K562 (cell line): ENCODE measurements at regions not wholly inside any gene's neighbourhood (a gene's known extent, or its start where the extent isn't known, plus 50 kb on each side); places are given as distances from the start of the nearest gene placed in this dataset.

Source experiments
- ATAC-seq: fragments of 200-7000 bp; cut with Tn5 transposase; 3 replicates; pipeline ENCODE4 v1.9.1; 2020; ENCODE audit warnings: moderate library complexity
- BruUV-seq: library from RNA; stranded (reverse); fragments of 400-500 nt; replicated peaks from 2 replicates; lab custom pipeline; 2021; lab: Mats Ljungman, UMichigan
- CTCF ChIA-PET: fragments of 300-600 bp; formaldehyde crosslinking; extraction: SDS; loops from one replicate; lab custom pipeline; 2021; ENCODE audit warnings: low intra/inter-chr PET ratio; lab: Yijun Ruan, JAX
- POLR2A ChIA-PET: fragments of 300-600, 350-650 bp; sonication (Branson Sonifier 250); formaldehyde crosslinking; extraction: SDS; loops from one replicate; lab custom pipeline; 2021; ENCODE audit warnings: antibody characterized with exemption, inconsistent platforms; lab: Yijun Ruan, JAX
- DNase-seq, 4 experiments: peaks; one replicate each; pipeline versions ENCODE4 v3.0.0 to v3.0.0-alpha.2; 2011 to 2018; ENCODE audit warnings: low spot score in 3 of 4, mixed read lengths in 3 of 4; ENCODE audit errors: extremely low read depth in 1 of 4
- FAIRE-seq: peaks from 2 replicates; lab custom pipeline; 2011; peaks lifted over from hg19 to GRCh38; lab: Jason Lieb, UNC
- H2AFZ ChIP-seq: 2 replicates; pipeline ENCODE4 v1.6.0; 2011; ENCODE audit warnings: low read depth, low read length, control low read depth, inconsistent platforms
- H3K27ac ChIP-seq: fragments of 200-600 bp; 3 replicates; pipeline ENCODE4 v1.8.0; 2011; ENCODE audit warnings: low read depth, mild to moderate bottlenecking, control low read depth, inconsistent platforms, low read length, moderate library complexity, mixed read lengths; ENCODE audit errors: extremely low read depth
- H3K27me3 ChIP-seq, 2 experiments: fragments of 300-600 bp in 1 of 2; 2 replicates in 1 of 2; 3 replicates in 1 of 2; pipeline versions ENCODE4 v1.6.0 to v1.8.0; 2011; ENCODE audit warnings: inconsistent platforms in 2 of 2, low read length in 2 of 2, mild to moderate bottlenecking in 1 of 2, mixed read lengths in 1 of 2, moderate library complexity in 1 of 2; ENCODE audit not compliant: control insufficient read depth in 2 of 2, insufficient read depth in 2 of 2
- H3K36me3 ChIP-seq: fragments of 300-600 bp; 3 replicates; pipeline ENCODE4 v1.8.0; 2011; ENCODE audit warnings: mild to moderate bottlenecking, low read length, inconsistent platforms; ENCODE audit not compliant: control insufficient read depth, insufficient read depth
- H3K4me1 ChIP-seq, 2 experiments: fragments of 200-600 bp in 1 of 2; replicated peaks in 1 of 2; 2 replicates in 1 of 2; 3 replicates in 1 of 2; pipeline versions ENCODE4 v1.5.1 to v1.8.0; 2011; ENCODE audit warnings: inconsistent platforms in 2 of 2, low read length in 2 of 2, mild to moderate bottlenecking in 1 of 2, mixed read lengths in 1 of 2, moderate library complexity in 1 of 2; ENCODE audit not compliant: control insufficient read depth in 2 of 2, insufficient read depth in 2 of 2
- H3K4me2 ChIP-seq: 2 replicates; pipeline ENCODE4 v1.6.1; 2011; ENCODE audit warnings: low read length, control low read depth, inconsistent platforms, mixed read lengths; ENCODE audit not compliant: insufficient read depth
- H3K4me3 ChIP-seq: fragments of 200-600 bp; sonication (generic), shearing (Covaris generic); 2 replicates; pipeline ENCODE4 v1.5.1; 2016; ENCODE audit warnings: control low read depth, inconsistent platforms
- H3K79me2 ChIP-seq: fragments of 200-600 bp; 3 replicates; pipeline ENCODE4 v1.8.0; 2011; ENCODE audit warnings: low read length, inconsistent platforms; ENCODE audit not compliant: control insufficient read depth, insufficient read depth
- H3K9ac ChIP-seq, 2 experiments: 2 replicates each; pipeline versions ENCODE4 v1.6.0 to v1.6.1; 2011; ENCODE audit warnings: low read depth in 2 of 2, low read length in 2 of 2, control low read depth in 1 of 2, inconsistent platforms in 1 of 2, mild to moderate bottlenecking in 1 of 2, mixed read lengths in 1 of 2; ENCODE audit not compliant: insufficient read depth in 1 of 2
- H3K9me1 ChIP-seq: one replicate; pipeline ENCODE4 v1.6.0; 2011; ENCODE audit warnings: inconsistent platforms, mild to moderate bottlenecking, low read length, moderate library complexity; ENCODE audit not compliant: control insufficient read depth, insufficient read depth
- H3K9me3 ChIP-seq: replicated peaks from 2 replicates; pipeline ENCODE4 v1.5.1; 2011; ENCODE audit warnings: low read depth, low read length, inconsistent platforms; ENCODE audit not compliant: control insufficient read depth, insufficient read depth
- H4K20me1 ChIP-seq: replicated peaks from 2 replicates; pipeline ENCODE4 v1.6.1; 2011; ENCODE audit warnings: low read length, inconsistent platforms, mixed read lengths; ENCODE audit not compliant: control insufficient read depth, insufficient read depth
- RBM25 ChIP-seq: fragments of 200-400 bp; formaldehyde crosslinking; IDR thresholded peaks from 2 replicates; pipeline ENCODE4 v1.6.1; 2018; ENCODE audit warnings: low read length, low read depth, moderate library complexity; ENCODE audit not compliant: severe bottlenecking
- SMAD4 ChIP-seq: fragments of 250-450 bp; sonication (Bioruptor Pico); conservative IDR thresholded peaks from 2 replicates; pipeline ENCODE4 v1.8.0; 2021; ENCODE audit warnings: inconsistent platforms, mild to moderate bottlenecking, moderate library complexity
- SPI1 ChIP-seq: IDR thresholded peaks from 2 replicates; pipeline ENCODE4 v1.6.1; 2011; ENCODE audit warnings: low read depth, low read length, control low read depth, borderline replicate concordance
- ZFPM2 ChIP-seq: fragments of 250-450 bp; sonication (Bioruptor Pico); IDR thresholded peaks from 2 replicates; pipeline ENCODE4 v1.5.1; 2022; ENCODE audit warnings: mild to moderate bottlenecking
- WGBS: fragments of 100-300 bp; shearing (Covaris generic); methylation state at CpG from one replicate; pipeline ENCODE4 v1.1.6; 2016; ENCODE audit warnings: low coverage, mixed read lengths; ENCODE audit not compliant: insufficient coverage; ENCODE audit errors: missing lambda C conversion rate; 5-methylcytosine and 5-hydroxymethylcytosine counted together
- in situ Hi-C: fragments of 300-500 bp; cut with MboI; formaldehyde crosslinking; loops from 4 replicates; pipeline ENCODE4 v1.15.0; 2018; ENCODE audit warnings: inconsistent platforms, mixed read lengths
- intact Hi-C: fragments of 100-400 bp; cut with micrococcal nuclease; formaldehyde crosslinking; loops from 2 replicates; pipeline ENCODE4 v1.14.2; 2022
- TF ChIP-seq, protein P1 (sequence below): sonication (generic); formaldehyde crosslinking; IDR thresholded peaks from 2 replicates; pipeline ENCODE4 v1.8.1; 2022; ENCODE audit warnings: missing genetic modification reagents

DNA sequence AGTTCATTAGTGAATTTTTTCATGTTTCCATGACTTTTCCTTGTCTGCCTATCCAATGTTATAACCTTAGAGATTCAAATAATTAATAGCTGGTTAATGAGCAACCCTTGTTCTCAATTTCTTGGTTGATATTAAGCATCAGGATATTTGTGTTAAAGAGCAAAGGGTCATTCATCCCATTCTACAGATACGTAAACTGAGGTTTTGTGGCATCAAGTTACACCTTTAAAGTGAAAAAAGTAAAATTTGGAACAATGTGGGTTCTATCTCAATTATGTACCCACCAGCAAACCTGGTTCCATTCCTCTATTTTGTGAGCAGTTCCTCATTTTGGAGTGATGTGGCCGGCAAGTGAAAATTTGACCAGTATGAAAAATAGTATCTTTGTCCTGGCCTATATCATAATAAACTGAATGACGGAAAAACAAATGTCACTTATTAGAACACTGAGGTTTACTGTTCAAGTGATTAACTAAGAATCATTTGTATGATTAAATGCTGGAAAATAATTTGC is 220.5 kb upstream of the ATP5MC3 start:
- H3K9ac ChIP-seq, result no peak overlapping the region
- no peaks in the 10 kb centered on the region for H3K9me3 ChIP-seq
- FAIRE-seq (no peak), DNase-seq (no peak), ATAC-seq (no peak)
- CTCF ChIA-PET, result no interaction called here
- no peaks in the 10 kb centered on the region for H4K20me1 ChIP-seq
- in situ Hi-C loops, result no loop called here
- H3K27ac ChIP-seq, result no peak overlapping the region
- no TSS peak for BruUV-seq
- H3K4me1 ChIP-seq, result no peaks in the 10 kb centered on the region
- H3K79me2 ChIP-seq, result no peaks in the 10 kb centered on the region
- TF ChIP-seq SPI1 (peak; percentile 71), RBM25 (peak; percentile 73), SMAD4 (CRISPR knock-in tag) (no peak), ZFPM2 (CRISPR knock-in tag) (no peak)
- TF ChIP-seq, protein P1, sequence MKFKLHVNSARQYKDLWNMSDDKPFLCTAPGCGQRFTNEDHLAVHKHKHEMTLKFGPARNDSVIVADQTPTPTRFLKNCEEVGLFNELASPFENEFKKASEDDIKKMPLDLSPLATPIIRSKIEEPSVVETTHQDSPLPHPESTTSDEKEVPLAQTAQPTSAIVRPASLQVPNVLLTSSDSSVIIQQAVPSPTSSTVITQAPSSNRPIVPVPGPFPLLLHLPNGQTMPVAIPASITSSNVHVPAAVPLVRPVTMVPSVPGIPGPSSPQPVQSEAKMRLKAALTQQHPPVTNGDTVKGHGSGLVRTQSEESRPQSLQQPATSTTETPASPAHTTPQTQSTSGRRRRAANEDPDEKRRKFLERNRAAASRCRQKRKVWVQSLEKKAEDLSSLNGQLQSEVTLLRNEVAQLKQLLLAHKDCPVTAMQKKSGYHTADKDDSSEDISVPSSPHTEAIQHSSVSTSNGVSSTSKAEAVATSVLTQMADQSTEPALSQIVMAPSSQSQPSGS, result no peak
- H3K27me3 ChIP-seq, result no peaks in the 10 kb centered on the region; a peak in 1 of 5 replicates
- H3K4me2 ChIP-seq, result no peak overlapping the region
- 0% methylated on average over 3 of the region's 3 CpGs for WGBS
- intact Hi-C loops, result no loop called here
- no peaks in the 10 kb centered on the region for H3K36me3 ChIP-seq
- H3K4me3 ChIP-seq, result no peak overlapping the region
- H3K9me1 ChIP-seq, result no peaks in the 10 kb centered on the region
- H2AFZ ChIP-seq, result no peak overlapping the region
- POLR2A ChIA-PET, result interaction anchor here (0.7 kb wide), 1 partner anchor 695 kb away, joined by 3 read pairs; no protein-coding TSS in a partner anchor
